ENCODE measurements at regions not wholly inside any gene's neighbourhood (a gene's known extent, or its start where the extent isn't known, plus 50 kb on each side); places are given as distances from the start of the nearest gene placed in this dataset.

DNA sequence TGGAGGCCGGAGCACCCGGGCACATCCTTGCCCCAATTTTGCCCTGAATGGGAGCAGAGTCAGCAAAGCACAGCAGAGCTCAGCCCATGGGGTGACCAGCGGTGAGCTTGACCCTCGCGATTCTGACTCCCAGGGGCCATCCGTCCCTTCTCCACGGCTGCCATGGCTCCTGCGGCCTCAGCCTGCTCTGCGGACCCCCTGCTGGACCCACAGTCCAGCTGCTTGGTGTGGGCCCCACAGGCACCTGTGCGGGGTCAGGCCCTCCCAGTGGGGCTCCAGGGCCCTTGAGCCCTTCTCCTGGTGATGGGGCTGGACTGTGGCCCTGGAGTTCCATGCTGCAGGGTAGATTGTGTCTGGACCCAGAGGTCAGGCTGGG lies 144.2 kb downstream of the ENGASE start:
- DNase-seq (ENCODE audit: low read depth): no peak

- no peak for DNase-seq (ENCODE audit: low read depth)
These were observed 143.7 kb downstream of the ENGASE start for GRCh38 chr17:79218175-79218824.

GRCh38 chr17:79217473-79218135 lies 143.0 kb downstream of the ENGASE start:
- DNase-seq (ENCODE audit: low read depth): no peak

GRCh38 chr17:79216826-79217225 lies 142.2 kb downstream of the ENGASE start:
- DNase-seq (ENCODE audit: low read depth): no peak

GRCh38 chr17:79216391-79216790 lies 141.8 kb downstream of the ENGASE start:
- no peak for DNase-seq (ENCODE audit: low read depth)

- DNase-seq (ENCODE audit: low read depth): no peak
These were observed 141.0 kb downstream of the ENGASE start for GRCh38 chr17:79215631-79216030.

GRCh38 chr17:79214940-79215604 lies 140.4 kb downstream of the ENGASE start:
- no peak for DNase-seq (ENCODE audit: low read depth)

GRCh38 chr17:79214459-79214858 lies 139.8 kb downstream of the ENGASE start:
- DNase-seq (ENCODE audit: low read depth): no peak

- no peak for DNase-seq (ENCODE audit: low read depth)
These were observed 138.7 kb downstream of the ENGASE start for GRCh38 chr17:79213305-79213704.

DNA sequence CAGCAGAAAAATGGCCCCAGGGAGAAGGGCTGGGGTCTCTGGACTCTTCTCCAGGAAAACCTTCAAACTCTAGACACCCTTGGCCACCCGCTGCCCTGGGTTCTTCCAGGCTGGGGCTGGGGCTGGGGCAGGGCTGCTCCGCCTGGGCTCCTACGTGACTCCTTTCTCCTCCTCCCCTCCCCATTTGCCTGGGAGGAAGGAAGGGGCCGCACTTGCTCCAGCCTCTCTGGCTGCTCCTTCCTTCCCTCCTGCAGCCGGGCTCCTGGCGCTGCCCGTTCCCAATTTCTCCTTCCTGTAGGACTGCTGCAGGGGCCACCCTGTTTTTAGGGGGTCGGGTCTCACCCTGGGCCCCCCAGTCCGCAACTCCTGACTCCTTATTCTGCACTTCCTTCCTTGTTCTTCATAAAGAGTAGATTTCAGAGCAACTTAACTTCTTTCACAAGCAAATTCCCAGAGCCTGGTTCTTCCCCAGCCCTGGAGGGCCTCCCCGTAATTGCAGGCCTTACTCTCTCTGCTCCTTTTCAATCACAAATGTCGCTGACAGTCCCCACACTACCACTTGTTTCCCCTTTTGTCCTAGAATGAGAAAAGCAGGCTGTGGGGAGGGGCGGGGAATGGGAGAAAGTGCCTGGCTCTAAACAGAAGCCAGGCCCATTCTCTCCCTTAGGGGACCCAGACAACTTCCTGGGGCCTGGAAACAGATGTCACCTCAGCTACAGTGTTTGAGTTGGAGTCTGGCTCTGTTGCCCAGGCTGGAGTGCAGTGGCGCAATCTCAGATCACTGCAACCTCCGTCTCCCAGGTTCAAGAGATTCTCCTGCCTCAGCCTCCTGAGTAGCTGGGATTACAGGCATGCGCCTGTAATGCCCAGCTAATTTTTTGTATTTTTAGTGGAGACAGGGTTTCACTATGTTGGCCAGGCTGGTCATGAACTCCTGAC lies 137.8 kb downstream of the ENGASE start:
- DNase-seq (ENCODE audit: low read depth): no peak

- no peak for DNase-seq (ENCODE audit: low read depth)
These were observed 136.6 kb downstream of the ENGASE start for GRCh38 chr17:79211061-79211770.

DNA sequence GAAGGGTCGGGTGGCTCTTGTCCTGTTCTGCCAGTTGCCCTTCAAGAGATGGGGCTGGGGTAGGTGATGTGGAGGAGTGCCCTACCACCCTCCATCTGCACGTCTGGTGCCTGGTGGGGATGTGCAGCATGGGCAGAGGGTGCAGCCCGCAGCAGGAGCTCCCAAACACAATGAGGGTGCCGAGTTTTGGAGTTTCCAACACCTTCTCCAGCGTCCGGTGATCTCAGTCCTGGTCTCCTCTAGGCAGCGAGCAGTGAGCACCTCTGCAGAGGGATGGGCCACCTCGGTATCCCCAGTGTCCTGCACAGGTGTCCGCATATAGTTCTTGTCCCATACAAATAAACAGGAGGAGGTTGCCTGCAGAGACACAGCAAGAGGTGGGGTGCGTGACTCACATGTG lies 136.0 kb downstream of the ENGASE start:
- no peak for DNase-seq (ENCODE audit: low read depth)

GRCh38 chr17:79207960-79208359 lies 133.3 kb downstream of the ENGASE start:
- DNase-seq (ENCODE audit: low read depth): no peak

GRCh38 chr17:79205688-79206205 lies 131.1 kb downstream of the ENGASE start:
- DNase-seq (ENCODE audit: low read depth): no peak

DNA sequence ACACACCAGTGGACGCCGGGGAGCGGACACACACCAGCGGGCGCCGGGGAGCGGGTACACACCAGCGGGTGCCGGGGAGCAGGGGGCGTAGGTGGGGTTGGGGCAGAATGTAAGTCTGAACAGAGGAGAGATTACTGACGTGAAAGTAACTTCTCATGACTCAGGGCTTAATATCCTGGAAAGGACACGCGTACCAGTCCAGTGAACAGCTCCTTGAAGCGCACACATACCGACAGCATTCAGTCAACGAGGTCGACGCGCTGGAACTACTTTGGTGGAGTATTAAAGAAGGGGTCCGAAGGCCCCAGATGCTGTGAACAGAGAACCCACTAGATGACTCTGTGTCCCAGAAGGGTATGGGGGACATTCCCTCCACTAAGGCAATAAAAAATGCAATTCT lies 129.6 kb downstream of the ENGASE start:
- no peak for DNase-seq (ENCODE audit: low read depth)

DNA sequence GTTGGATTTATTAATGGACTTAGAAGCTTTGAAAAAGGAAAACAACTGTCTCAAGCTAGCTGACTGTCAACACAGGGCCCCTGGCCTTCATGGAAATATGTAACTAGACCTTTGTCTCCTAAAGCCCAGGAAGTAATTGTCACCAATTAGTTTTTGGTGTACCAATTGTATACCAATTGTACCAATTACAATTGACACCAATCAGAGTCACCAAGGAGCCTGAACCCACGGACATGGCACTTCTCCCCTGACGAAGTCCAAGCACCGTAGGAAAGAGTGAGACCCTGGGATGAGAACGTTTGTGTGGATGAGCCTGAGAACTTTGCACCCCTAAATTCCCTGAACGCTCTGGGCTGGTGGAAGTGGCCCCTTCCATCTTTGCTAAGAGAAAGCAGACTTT lies 129.0 kb downstream of the ENGASE start:
- DNase-seq (ENCODE audit: low read depth): no peak

DNA sequence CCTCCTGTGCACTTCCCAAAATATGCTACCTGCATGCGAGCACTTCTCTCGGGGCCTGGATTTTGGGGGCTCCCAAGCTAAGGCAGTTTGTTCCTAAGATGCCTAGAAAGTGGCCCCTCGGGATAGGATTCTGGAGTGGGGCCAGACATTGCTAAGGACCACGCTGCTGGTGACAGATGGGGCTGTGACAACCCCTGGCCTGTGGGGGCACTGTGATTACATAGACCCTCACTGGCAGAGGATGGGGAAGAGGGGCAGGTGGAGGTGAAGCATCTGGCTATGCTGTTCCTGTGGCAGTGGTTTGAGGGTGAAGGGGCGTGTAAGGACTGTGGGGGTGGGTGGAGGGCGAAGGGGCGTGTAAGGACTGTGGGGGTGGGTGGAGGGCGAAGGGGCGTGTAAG lies 128.4 kb downstream of the ENGASE start:
- no peak for DNase-seq (ENCODE audit: low read depth)

DNA sequence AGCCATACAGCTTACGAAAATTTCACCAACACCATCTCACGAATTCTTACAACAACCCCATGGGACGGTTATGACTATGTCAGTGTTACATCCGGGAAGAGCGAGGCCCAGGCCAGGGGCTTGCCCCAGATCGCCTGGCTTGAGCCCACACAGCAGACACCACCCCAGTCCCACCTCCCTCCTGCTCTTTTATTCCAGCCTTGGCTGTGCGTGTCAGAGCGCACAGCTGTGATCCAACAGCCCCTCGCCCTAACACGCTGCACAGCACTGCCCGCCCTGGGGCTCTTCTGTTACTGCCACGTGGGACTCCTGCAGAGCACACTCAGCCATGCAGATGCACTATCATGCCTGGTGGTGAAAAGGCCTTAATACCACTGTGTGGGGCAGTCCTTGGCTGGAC lies 127.9 kb downstream of the ENGASE start:
- DNase-seq (ENCODE audit: low read depth): no peak

GRCh38 chr17:79201536-79202227 lies 127.1 kb downstream of the ENGASE start:
- no peak for DNase-seq (ENCODE audit: low read depth)

- DNase-seq (ENCODE audit: low read depth): no peak
These were observed 126.5 kb downstream of the ENGASE start for GRCh38 chr17:79201119-79201518.

GRCh38 chr17:79196913-79197312 lies 122.3 kb downstream of the ENGASE start:
- DNase-seq (ENCODE audit: low read depth): no peak

Data from activated T-helper 1 cell treated with Interleukin-2 at 50 U/mL for 16 hours (primary cell).